Activated gamma-delta T cell treated with anti-CD3 and anti-CD28 coated beads, Interleukin-2, amount 50 U/mL, for 16 hours (primary cell): ENCODE measurements at regions not wholly inside any gene's neighbourhood (a gene's known extent, or its start where the extent isn't known, plus 50 kb on each side); places are given as distances from the start of the nearest gene placed in this dataset.
"Not testable (repeated sequence)": the region's sequence is repeated elsewhere in the genome, so short reads cannot be mapped to it uniquely, and the experiment has no call there.

Source experiments
- DNase-seq: peaks from one replicate; pipeline ENCODE4 v3.0.0-alpha.2; 2020; ENCODE audit warnings: low read depth

DNA sequence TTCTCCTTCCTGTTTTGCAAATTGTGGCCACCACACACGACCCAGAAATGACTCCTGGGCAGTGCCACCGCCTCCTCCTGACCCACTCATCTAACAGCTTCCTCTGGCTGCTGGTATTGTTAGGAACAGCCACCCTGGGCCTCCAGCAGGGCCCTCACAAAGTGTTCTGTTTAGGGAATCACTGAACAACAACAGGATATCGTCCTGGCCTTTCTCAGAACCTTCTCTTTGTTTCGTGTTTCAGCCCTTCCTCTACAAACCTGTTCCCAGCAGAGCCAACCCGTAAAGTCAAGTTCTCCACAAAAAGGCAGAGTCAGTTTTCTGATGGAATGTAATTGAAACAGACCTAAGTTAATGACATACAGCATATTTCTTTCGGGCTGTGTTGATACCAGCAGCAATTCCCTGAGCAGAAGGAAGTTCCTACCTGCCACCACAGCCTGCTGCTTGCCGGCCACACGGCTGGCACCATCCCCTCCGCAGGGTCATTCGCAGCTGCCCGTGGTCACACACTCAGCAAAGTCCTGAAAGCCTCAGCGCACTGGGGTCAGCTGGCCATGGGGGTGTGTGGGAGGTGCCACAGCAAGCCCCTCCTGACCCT, 91.7 kb upstream of the PITRM1 start:
- no peak for DNase-seq

DNA sequence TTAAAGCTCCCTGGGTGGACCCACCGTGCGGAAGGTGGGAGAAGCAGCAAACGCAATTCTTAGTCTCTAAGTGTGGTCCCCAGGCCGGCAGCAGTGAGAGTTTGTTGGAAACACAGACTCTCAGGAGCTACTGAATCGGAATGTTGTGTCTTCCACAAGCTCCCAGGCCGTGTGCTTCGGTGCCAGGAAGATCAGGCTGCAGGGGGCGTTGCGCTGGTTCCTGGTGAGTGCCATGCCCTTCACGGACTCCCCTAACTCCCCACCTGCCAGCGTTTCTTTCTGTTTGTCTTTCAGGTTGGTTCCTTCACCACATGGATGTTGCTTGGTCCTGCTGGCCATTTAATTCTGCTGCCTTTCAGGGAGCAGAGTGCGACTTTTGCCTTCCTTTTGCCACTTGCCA, 91.2 kb upstream of the PITRM1 start:
- DNase-seq: no peak

DNA sequence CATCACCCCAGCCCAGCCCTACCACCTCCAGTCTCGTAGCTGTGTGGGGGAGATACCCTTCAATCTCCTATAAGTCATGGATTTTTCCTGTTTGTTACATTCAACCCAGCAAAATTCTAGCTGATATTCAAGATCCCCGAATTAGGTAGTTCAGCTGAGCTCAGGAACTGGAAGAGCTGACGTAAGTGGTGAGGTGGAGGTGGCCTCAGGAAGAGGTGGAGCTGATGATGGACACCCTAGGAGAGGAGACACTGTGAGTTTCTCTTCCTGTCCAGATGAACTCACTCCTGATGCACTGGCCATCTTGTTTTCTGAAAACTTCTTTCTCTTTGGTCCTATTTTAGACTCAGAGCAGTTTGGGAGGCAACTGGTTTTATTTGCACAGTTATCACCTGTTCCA, 90.5 kb upstream of the PITRM1 start:
- DNase-seq: no peak

DNA sequence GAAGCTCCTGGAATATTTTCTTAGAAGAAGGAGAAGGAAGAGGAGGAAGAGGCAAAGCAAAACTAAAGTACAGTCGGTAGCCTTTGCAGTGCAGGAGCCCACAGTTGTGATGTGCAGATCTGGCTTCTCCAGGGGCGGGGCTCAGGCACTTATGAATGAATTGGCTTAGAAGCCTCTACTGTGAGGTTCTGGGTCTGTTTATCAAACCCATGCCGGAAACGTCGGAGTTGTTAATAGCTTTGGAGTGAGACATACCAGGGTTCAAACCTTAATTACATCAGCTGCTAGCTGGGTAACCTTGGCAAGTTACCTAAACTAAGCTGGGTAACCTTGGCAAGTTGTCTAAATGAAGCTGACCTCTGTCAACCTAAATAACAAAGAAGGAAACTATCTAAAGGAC, 89.3 kb upstream of the PITRM1 start:
- no peak for DNase-seq

DNA sequence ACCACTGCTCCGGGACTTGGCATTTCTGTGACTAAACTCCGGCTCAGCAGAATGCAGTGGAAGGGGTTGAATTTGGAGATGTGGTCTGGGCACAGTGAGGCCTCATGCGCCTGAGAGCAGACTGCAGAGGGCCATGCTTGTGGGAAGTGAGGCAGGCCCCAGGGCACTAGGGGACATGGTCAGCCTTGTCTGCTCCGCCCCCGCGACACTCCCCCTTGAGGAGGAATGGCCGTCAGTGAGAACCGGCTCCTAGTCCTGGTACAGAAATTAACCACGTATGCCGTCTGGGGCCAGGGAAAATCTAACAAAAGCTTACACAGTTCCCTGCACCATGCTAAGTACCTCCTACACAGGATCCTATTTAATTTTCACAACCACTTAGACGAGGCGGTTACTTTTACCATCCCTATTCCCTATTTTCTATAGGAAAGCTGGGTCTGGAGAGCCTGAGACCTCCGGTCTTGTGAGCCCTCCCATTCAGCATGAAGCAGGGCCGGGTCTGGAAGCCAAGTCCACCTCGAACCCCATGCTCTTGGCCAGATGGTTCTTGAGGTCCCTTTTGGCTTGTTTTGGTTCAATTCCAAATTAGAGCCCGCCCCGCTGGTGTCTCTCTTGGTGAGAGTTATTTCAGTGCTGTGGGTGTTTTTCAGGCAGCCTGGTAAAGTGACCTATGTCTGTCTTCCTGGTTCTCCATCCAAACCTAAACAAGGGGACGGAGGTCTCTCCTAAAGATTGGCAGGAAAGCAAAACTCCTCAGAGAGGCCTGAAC, 87.7 kb upstream of the PITRM1 start:
- DNase-seq: no peak

DNA sequence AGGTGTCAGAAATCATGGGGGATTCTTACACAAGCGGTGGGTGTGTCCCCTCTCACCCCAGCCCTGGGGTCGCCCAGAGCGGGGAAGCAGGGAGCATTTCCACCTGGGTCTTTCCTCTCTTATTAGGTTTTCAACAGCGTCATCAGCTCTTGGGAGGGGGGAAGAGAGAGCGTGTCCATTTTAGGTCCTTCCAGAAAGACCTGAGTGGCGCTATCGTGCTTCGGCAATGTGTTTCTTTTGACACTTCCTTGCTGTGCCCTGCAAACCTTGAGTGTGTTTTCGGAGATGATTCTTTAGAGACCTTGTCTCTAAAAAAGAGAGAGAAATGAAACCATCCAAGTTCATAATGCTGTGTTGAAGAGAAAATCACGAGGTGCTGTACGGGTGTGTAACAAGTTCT, 86.9 kb upstream of the PITRM1 start:
- no peak for DNase-seq

DNA sequence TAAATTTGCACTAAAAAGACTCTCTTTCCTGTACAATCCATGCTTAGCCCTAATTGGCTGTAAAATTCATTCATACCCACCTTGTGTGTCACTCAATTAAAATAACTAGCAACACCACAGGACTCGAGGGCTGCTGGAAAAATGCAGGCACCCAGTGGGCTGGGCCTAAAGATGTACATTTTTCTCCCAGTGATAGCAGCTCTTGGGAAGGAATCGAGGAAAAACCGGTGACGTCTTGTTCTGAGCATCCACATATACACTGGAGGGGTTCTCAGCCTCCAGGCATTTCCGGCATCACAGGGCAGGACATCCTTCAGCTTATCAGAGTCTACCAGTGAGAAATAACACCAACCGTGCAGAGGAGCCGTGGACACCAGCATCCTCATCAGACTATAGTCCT, 85.8 kb upstream of the PITRM1 start:
- DNase-seq: no peak

DNA sequence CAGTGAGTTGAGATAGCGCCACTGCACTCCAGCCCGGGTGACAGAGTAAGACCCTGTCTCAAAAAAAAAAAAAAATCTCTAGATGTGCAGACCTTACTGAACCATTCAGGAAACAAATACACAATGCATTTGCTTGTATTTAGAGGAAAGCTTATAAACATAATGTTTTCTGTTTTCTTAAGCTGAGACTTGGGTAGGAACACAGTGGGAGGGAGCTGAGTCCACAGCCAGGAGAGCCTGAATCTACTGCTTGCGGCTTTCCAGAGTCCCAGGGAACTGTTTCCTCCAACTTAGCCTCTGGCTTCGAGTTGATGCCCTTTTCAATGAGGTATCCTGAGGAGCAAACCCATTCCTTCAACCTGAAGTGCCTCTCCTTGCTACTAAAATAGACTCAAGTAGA, 83.0 kb upstream of the PITRM1 start:
- no peak for DNase-seq

DNA sequence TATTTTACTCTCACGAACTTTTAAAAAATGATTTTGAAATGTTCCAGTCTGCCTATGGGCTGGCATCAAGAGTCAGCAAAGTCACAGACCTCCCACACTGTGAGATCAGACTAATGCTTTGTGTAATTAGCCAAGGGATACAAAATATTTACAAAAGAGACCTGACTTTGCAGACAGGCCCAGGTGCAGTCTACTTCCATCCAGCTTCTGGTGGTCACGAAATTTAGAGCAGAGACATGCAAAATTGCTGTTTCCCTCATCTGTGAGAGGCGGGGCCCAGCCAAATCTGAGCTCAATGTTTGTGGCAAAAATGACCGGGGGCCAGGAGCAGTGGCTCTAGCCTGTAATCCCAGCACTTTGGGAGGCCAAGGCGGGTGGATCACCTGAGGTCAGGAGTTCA, 82.5 kb upstream of the PITRM1 start:
- DNase-seq: no peak

DNA sequence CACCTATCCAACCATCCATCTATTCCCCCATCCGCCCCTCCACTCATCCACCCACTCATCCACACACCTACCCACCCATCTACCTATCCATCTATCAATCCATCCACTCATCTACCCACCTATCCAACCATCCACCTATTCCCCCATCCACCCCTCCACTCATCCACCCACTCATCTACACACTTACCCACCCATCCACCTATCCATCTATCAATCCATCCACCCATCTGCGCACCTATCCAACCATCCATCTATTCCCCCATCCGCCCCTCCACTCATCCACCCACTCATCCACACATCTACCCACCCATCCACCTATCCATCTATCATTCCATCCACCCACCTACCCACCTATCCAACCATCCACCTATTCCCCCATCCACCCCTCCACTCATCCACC, 81.4 kb upstream of the PITRM1 start:
- DNase-seq: not testable (repeated sequence)

DNA sequence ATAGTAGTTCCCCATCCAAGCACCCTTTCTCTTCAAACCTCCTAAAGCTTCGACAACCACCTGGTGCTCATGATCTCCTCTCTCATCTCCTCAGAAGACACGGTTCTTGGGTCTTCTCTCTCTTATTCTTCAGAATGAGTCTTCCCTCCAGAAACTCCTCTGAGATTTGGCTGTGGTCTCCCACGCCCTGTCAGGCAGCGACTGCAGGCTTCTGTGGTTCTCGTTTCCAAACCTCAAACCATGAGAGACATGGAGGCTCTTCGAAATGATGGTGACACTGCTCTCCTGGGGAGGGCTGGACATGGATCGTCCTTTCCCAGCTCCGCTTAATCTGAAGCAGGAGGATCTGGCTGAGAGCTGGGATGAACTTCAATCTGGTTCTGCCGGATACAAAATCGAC, 78.6 kb upstream of the PITRM1 start:
- no peak for DNase-seq

DNA sequence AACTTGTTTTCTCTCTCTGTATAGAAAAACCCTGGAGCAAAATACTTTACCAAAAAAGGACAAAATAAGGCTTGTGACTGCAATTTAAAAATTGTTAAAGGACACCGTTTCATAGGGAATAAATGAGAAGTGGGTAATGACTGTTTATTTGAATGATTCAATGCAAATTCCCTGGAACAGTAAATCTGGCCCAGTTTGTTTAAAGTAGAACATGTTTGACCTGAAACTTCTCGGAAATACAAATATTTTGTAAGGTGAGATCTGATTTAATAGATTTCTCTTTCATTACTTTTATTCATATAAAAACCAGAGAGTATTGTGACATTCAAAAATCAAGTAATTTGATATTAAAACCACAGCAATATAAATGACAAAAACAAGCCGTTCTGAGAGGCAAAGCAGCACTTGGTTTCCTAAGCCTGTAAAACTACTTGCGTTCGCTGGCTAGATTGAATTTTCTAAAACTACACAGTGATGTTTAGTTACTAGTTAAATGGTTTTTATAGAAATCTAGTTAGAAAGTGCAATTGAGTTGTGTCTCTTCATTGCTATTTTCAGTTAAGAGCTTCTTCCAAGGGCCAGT, 76.8 kb upstream of the PITRM1 start:
- no peak for DNase-seq

DNA sequence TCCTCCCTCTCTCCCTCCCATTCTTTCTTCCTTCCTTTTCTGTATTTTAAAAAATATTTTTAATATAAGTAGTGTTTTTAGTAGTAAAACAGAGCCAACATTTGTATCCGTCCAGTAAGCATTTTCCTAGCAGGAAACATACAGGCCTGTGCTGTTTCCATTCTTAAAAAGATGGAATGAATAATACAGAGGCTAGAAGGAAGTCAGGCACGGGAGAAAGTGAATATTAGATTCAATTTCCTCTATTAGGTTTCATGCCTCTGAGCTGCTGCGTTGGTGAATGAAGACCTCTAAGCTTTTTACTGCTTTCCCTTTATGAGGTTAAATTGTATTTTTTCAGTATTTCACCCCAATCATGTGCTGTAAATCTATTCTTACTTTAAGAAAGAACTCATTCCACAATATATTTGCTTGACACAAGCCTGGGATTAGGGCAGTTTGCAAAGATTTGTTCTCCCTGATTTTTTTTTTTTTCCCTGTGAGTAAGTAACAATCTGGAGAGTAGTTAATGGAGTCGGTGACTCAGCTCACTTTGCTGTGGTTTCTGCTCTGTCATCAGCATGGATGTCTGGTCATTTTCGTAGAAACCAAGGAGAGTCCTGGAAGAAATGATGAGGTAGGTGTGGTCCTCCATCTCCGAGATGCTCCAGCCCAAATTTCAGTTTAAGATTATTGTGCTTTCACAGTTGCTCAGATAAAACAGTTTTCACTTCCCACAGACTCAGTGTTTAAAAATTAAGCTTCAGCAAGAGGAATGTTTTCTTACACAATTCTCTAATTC, 76.1 kb upstream of the PITRM1 start:
- no peak for DNase-seq

DNA sequence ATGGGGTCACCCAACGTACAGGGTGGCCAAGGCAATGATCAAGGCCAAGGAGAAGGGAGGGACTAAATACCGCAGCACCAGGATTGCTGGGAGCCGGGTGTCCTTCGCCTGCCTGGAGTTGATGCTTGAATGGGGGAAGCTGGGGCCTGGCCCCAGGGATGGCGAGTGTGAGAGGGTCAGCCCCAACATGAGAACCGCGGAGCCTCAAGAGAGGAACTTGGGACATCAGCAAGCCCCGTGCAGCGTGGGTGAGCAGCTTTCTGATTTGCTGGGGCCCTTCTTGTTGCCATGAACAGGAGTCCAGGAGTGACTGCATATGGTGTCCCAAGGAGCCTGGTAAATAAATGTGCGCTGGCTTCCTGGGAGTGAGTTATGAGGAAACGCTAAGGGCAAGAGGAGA, 72.8 kb upstream of the PITRM1 start:
- DNase-seq: no peak

DNA sequence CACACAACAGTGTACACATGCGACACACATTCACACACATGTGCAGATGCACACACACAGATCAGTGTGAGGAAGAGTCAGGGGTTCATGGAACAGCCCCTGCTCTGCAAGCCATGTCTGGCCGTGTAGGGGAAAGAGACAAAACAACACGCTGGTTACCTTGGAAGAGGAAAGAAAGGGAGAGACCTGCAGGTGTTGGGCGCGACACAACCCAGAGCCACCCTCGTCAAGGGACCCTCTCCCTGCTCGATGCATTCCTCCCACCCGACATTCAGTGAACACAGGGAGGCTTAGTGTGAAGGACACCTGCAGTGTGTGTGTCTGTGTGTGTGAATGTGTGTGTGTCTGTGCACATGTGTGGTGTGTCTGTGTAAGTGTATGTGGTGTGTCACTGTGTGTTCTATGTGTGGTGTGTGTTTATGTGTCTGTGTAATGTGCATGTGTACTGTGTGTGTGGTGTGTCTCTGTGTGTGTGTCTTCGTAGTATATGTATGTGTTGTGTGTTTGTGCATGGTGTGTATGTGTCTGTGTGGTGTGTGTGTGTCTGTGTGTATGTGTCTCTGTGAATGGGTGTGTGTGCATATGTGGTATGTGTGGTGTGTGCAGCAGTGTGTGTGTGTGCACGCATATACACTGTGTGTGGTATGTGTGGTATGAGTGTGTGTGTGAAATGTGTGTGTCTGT, 69.5 kb upstream of the PITRM1 start:
- no peak for DNase-seq

DNA sequence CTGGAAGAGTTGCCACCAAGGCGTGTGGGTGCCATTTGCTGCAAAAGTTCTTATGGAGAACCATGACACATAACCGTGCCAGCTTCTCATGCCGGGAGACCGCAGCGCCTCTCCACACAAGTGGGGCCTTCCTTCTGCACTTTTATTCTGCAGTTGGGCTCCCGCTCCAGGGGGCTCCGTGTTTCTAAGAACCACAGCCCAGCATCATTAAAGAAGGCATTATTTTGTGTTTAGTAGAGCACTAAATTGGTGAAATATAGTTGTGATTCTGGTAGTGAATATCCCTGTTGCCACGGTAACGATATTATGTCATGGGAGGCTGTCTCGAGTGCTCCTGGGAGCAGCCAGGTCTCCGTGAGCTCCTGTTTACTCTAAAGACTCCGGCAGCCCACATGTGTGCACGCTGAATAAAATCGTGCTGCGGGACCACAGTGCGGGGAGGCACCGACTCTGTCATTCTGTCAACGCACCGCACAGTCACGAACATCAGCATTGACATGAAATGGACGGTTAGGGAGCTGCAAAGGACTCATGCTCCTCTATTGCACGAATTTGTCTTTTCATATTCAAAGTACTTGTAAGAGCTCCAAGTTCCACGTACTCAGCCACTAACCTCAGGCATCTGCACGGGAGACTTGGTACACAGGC, 68.8 kb upstream of the PITRM1 start:
- DNase-seq: no peak

DNA sequence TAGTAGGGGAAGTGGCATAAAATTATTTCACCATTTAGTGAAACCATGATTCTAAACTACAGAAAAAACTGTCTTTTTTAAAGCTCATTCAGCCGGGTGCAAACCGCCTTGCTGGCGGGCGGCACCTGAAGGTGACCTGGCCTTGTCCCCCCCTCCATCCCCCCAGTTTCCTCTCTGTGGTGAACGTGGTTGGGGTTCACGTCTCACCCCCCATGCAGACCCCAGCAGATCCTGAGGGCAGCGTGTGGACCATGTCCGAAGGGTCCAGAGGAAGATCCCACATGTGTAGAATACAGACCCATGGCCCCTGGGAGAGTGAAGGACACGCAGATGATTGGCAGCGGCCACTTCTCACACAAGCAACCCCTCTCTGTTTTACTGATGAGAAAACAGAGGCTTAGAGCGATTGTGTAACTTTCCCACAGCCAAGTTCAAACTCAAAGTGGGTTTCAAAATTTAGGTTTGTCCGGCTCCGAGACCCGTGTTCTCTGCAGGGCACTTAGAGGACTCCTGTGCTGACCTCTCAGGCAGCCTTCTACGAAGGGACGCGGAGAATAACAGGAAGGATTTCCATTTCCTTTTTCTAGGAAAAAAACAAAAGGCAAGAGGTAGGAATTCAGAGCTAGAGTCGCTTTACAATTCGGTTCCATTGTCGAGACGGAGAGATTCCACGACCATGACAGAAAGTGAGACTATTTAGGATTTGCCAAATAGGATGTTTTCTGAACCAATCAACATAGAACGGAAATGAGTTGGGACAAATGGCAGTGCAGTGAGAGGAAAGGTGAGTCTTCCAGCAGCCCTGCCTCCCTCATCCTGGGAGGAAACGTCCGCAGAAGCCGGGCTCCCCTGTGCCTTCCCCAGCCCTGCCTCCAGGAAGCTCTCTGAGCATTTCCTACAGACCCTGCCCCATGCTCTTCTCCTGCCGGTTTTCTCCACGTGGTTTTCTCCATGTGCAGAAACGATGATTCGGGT, 67.6 kb upstream of the PITRM1 start:
- no peak for DNase-seq

DNA sequence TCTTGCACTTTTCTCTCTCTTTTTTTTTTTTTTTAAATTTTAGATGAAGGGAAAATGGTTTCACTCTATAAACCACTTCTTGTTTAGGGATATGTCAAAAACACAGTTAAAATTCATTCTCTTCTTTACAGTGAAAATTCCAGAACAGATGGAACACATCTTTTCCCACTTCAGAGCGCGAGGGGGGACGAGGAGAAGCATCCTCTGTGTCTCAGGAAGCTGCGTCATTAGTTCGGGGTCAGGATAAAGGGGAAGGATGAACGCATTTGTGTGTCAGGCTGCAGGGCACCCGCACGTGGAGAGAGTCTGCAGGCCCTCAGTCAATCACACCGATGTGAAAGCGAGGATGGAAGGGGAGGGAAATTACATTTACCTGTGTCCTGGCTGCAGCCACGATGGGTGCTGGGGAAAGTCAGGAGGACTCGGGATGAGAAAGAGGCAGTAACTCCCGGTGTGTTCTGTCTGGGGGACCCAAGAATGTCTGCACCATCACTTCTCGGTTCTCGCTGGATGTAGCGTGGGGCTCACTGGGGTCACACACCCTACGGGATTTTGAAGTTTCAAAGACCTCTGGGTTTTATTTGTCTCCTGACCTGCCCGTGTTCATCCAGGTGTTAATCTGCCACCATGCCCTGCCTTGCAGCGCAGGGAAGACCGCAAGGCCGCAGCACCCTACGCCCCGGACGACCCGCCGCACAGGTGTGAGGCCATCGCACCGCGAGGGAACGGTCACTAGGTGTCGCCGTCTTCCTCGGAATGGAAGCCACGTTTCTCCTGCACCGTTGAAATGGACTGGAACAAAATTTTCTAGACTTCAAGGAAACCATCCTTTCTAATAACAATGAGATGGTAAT, 66.7 kb upstream of the PITRM1 start:
- peak; percentile 57 for DNase-seq

DNA sequence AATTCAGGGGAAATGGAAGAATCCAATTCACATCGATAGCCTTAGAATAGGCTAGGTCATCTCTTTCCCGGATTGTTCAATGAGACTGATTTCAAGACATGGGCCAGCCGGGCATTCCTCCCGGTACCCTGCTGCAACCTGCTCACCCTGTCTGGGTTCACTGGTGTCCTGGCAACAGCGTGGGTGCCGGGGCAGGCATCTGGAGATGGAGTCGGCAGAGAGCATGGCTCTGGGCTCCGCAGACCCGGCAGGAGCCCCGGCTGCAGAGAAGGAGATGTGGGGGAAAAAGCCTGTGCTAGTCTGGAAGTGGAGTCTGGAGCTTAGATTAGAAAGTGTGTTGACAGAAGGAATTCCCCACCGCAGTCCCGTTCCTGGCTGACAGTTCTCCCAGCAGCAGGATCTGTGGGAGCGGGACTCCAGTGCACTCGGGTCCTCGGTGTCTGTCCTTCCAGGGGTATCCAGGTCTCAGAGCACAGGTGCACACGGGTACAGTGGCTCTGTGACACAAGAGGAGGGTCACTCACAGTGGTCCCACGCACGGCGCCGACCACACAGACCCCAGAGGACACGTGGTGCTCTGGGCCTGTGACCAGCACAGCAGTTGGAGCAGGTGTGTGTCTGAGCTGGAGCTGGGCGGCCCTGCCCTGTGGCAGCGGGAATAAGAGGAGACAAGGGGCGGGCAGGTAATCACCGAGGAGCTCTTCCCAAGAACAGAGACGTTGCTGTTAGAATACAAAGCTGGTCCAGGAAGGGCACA, 65.7 kb upstream of the PITRM1 start:
- DNase-seq: no peak
